GM12878 (cell line): ENCODE measurements at regions not wholly inside any gene's neighbourhood (a gene's known extent, or its start where the extent isn't known, plus 50 kb on each side); places are given as distances from the start of the nearest gene placed in this dataset.

Source experiments
- ATAC-seq: fragments of 200-7000 bp; cut with Tn5 transposase; 3 replicates; pipeline ENCODE4 v1.9.1; 2020; ENCODE audit warnings: mild to moderate bottlenecking, moderate library complexity
- BruUV-seq: library from RNA; stranded (reverse); fragments of 400-500 nt; replicated peaks from 2 replicates; lab custom pipeline; 2021; lab: Mats Ljungman, UMichigan
- CTCF ChIA-PET: fragments of 300-600 bp; sonication (Branson Sonifier 250); formaldehyde crosslinking; extraction: SDS; loops from one replicate; lab custom pipeline; 2021; ENCODE audit warnings: inconsistent platforms; lab: Yijun Ruan, JAX
- POLR2A ChIA-PET: fragments of 350-600 bp; formaldehyde crosslinking; extraction: SDS; loops from one replicate; lab custom pipeline; 2021; ENCODE audit warnings: inconsistent platforms; lab: Charles Lee
- RAD21 ChIA-PET: fragments of 300-600 bp; sonication (Branson Sonifier 250); formaldehyde crosslinking; loops from one replicate; lab custom pipeline; 2023; ENCODE audit warnings: antibody characterized with exemption; ENCODE audit not compliant: unreplicated experiment; lab: Charles Lee
- SMC1A ChIA-PET: fragments of 300-600 bp; sonication (Branson Sonifier 250); formaldehyde crosslinking; loops from one replicate; lab custom pipeline; 2023; ENCODE audit not compliant: unreplicated experiment, uncharacterized antibody; lab: Charles Lee
- DNase-seq: peaks from one replicate; pipeline ENCODE4 v3.0.0-alpha.2; 2011; ENCODE audit warnings: low read depth, low spot score
- FAIRE-seq: peaks from 3 replicates; lab custom pipeline; 2011; peaks lifted over from hg19 to GRCh38; lab: Jason Lieb, UNC
- H2AFZ ChIP-seq: 2 replicates; pipeline ENCODE4 v1.6.0; 2011; ENCODE audit warnings: low read depth, low read length, control low read depth; ENCODE audit not compliant: control insufficient read depth
- H3K27ac ChIP-seq: 2 replicates; pipeline ENCODE4 v1.5.1; 2011; ENCODE audit warnings: control low read depth; ENCODE audit not compliant: control insufficient read depth, insufficient read depth
- H3K27me3 ChIP-seq, 2 experiments: replicated peaks in 1 of 2; 2 replicates each; pipeline versions ENCODE4 v1.6.0 to v1.6.1; 2011; ENCODE audit warnings: low read length in 1 of 2; ENCODE audit not compliant: control insufficient read depth in 2 of 2, insufficient read depth in 2 of 2
- H3K36me3 ChIP-seq, 2 experiments: 2 replicates each; pipeline ENCODE4 v1.5.1; 2011; ENCODE audit warnings: low read length in 1 of 2; ENCODE audit not compliant: control insufficient read depth in 2 of 2, insufficient read depth in 2 of 2
- H3K4me1 ChIP-seq: 2 replicates; pipeline ENCODE4 v1.6.1; 2011; ENCODE audit warnings: mild to moderate bottlenecking, low read length, moderate library complexity, mixed read lengths; ENCODE audit not compliant: control insufficient read depth, insufficient read depth
- H3K4me2 ChIP-seq: 2 replicates; pipeline ENCODE4 v1.6.0; 2011; ENCODE audit warnings: control low read depth; ENCODE audit not compliant: control insufficient read depth, insufficient read depth
- H3K4me3 ChIP-seq: fragments of 200-600 bp; sonication (generic); 2 replicates; pipeline ENCODE4 v1.5.1; 2016
- H3K79me2 ChIP-seq: 2 replicates; pipeline ENCODE4 v1.6.0; 2011; ENCODE audit warnings: low read length; ENCODE audit not compliant: control insufficient read depth, insufficient read depth
- H3K9ac ChIP-seq: 2 replicates; pipeline ENCODE4 v1.8.0; 2011; ENCODE audit warnings: low read length, control low read depth, mixed read lengths; ENCODE audit not compliant: control insufficient read depth, insufficient read depth
- H3K9me3 ChIP-seq: replicated peaks from 3 replicates; pipeline ENCODE4 v1.5.1; 2011; ENCODE audit warnings: mild to moderate bottlenecking, low read length; ENCODE audit not compliant: control insufficient read depth, insufficient read depth
- H4K20me1 ChIP-seq: 2 replicates; pipeline ENCODE4 v1.6.0; 2011; ENCODE audit not compliant: control insufficient read depth, insufficient read depth
- CBX3 ChIP-seq: fragments of 200-600 bp; sonication (generic); IDR thresholded peaks from 2 replicates; pipeline ENCODE4 v1.6.1; 2016; ENCODE audit warnings: low read depth, borderline replicate concordance
- WGBS: methylation state at CpG from one replicate; pipeline ENCODE4 v1.1.6; 2016; ENCODE audit warnings: low lambda C conversion rate; ENCODE audit not compliant: insufficient replicate concordance, insufficient coverage; ENCODE audit errors: missing lambda C conversion rate; 5-methylcytosine and 5-hydroxymethylcytosine counted together
- in situ Hi-C: fragments of 300-500 bp; cut with MboI; formaldehyde crosslinking; loops from 9 replicates; pipeline ENCODE4 v1.14.3; 2018; ENCODE audit warnings: mixed read lengths
- intact Hi-C: fragments of 100-400 bp; cut with micrococcal nuclease; formaldehyde crosslinking; loops from one replicate; pipeline ENCODE4 v1.14.2; 2022; ENCODE audit not compliant: unreplicated experiment
- TF ChIP-seq, protein P1 (sequence below), 3 experiments: IDR thresholded peaks in 2 of 3; conservative IDR thresholded peaks in 1 of 3; 2 replicates each; pipeline ENCODE4 v1.5.1; 2011; ENCODE audit warnings: low read depth in 3 of 3, low read length in 3 of 3, mild to moderate bottlenecking in 3 of 3, control low read depth in 2 of 3, moderate library complexity in 2 of 3, inconsistent platforms in 1 of 3, mixed read lengths in 1 of 3; ENCODE audit not compliant: control insufficient read depth in 2 of 3, insufficient read depth in 1 of 3; ENCODE audit errors: extremely low read depth in 1 of 3
- TF ChIP-seq, protein P2 (sequence below): fragments of 450-650 bp; IDR thresholded peaks from 2 replicates; pipeline ENCODE4 v1.6.1; 2018; ENCODE audit warnings: mild to moderate bottlenecking, low read depth, moderate library complexity; ENCODE audit not compliant: partially characterized antibody

DNA sequence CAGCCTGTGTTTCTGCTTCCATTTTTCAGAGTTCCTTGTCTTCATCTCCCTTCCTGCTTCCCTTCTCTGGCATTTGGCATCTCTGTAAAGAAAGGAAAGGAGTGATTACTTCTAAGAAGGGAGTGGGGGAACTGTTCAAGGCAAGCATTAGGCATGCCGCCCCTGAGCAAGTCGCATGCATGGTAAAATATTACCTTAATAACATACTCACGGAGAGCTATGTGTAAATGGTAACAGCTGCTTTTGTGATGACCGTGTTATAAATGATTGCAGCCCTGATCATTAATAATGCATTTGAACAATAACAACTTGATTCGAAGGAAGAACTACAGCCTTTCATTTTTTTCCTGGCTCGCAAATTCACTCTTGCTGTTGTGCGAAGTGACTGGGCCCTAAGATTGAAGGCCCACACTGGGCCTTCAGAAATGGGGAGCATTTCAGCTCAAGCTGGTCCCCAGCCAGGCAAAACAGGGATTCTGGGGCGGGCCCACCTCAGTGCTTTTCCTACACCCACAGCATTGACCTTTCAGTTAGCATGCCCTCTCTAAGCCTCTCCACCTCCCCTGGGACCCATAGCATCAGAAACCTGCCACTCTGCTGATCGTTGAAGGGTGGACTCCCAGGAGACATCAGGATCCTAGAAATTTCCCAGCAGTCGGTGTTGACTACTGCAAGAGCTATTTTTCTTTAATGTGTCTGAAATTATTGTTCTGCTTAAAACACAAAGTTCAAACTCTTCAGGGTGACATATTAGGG lies 263.0 kb upstream of the CADM1 start:
- RAD21 ChIA-PET = no interaction called here
- 56% methylated on average over 10 of the region's 10 CpGs for WGBS

More for the DNA sequence above, 263.0 kb upstream of the CADM1 start:
- Histone ChIP-seq H3K79me2 (no peaks in the 10 kb centered on the region), H3K9ac (no peak overlapping the region), H3K36me3 (no peaks in the 10 kb centered on the region), H3K4me3 (no peak overlapping the region), H3K9me3 (no peaks in the 10 kb centered on the region; the same call in 2 of the 3 replicates), H3K27ac (no peak overlapping the region), H3K4me1 (no peaks in the 10 kb centered on the region), H3K4me2 (no peak overlapping the region), H2AFZ (no peak overlapping the region), H4K20me1 (no peaks in the 10 kb centered on the region), H3K27me3 (no peaks in the 10 kb centered on the region)
- TF ChIP-seq, protein P1, sequence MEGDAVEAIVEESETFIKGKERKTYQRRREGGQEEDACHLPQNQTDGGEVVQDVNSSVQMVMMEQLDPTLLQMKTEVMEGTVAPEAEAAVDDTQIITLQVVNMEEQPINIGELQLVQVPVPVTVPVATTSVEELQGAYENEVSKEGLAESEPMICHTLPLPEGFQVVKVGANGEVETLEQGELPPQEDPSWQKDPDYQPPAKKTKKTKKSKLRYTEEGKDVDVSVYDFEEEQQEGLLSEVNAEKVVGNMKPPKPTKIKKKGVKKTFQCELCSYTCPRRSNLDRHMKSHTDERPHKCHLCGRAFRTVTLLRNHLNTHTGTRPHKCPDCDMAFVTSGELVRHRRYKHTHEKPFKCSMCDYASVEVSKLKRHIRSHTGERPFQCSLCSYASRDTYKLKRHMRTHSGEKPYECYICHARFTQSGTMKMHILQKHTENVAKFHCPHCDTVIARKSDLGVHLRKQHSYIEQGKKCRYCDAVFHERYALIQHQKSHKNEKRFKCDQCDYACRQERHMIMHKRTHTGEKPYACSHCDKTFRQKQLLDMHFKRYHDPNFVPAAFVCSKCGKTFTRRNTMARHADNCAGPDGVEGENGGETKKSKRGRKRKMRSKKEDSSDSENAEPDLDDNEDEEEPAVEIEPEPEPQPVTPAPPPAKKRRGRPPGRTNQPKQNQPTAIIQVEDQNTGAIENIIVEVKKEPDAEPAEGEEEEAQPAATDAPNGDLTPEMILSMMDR (IDR thresholded peaks at IDR 0.05 in 2 of 3, conservative IDR thresholded peaks at IDR 0.05 in 1 of 3; ENCODE audit: control insufficient read depth in 2 of 3, extremely low read depth in 1 of 3, insufficient read depth in 1 of 3, low read depth in 3 of 3, low read length in 3 of 3) = no peak
- no peak for TF ChIP-seq CBX3
- TF ChIP-seq, protein P2, sequence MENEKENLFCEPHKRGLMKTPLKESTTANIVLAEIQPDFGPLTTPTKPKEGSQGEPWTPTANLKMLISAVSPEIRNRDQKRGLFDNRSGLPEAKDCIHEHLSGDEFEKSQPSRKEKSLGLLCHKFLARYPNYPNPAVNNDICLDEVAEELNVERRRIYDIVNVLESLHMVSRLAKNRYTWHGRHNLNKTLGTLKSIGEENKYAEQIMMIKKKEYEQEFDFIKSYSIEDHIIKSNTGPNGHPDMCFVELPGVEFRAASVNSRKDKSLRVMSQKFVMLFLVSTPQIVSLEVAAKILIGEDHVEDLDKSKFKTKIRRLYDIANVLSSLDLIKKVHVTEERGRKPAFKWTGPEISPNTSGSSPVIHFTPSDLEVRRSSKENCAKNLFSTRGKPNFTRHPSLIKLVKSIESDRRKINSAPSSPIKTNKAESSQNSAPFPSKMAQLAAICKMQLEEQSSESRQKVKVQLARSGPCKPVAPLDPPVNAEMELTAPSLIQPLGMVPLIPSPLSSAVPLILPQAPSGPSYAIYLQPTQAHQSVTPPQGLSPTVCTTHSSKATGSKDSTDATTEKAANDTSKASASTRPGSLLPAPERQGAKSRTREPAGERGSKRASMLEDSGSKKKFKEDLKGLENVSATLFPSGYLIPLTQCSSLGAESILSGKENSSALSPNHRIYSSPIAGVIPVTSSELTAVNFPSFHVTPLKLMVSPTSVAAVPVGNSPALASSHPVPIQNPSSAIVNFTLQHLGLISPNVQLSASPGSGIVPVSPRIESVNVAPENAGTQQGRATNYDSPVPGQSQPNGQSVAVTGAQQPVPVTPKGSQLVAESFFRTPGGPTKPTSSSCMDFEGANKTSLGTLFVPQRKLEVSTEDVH = no peak
- ChIA-PET POLR2A (no interaction called here), SMC1A (no interaction called here), CTCF (interaction anchor here (0.5 kb wide), 1 partner anchor 177 kb away, joined by 3 read pairs; no protein-coding TSS in a partner anchor)
- intact Hi-C loops (no loop called here), in situ Hi-C loops (no loop called here)
- DNase-seq (no peak), FAIRE-seq (no peak), ATAC-seq (no peak)
- no TSS peak for BruUV-seq
